Peyer's patch (tissue), 4 donors: ENCODE measurements at regions not wholly inside any gene's neighbourhood (a gene's known extent, or its start where the extent isn't known, plus 50 kb on each side); places are given as distances from the start of the nearest gene placed in this dataset.

Source experiments
- POLR2A ChIP-seq, 2 donors: fragments of 450-650 bp; IDR thresholded peaks; one replicate each; pipeline ENCODE4 v1.5.1; 2017; ENCODE audit warnings: antibody characterized with exemption in 2 of 2, mild to moderate bottlenecking in 2 of 2, moderate library complexity in 2 of 2
- TF ChIP-seq, protein P1 (sequence below), 6 experiments: fragments of 450-650 bp in 4 of 6; fragments of 200-600 bp in 2 of 6; sonication (generic) in 1 of 6; IDR thresholded peaks; one replicate each; pipeline ENCODE4 v1.5.1; 2017 to 2019; ENCODE audit warnings: antibody characterized with exemption in 6 of 6, mild to moderate bottlenecking in 3 of 6, moderate library complexity in 1 of 6

DNA sequence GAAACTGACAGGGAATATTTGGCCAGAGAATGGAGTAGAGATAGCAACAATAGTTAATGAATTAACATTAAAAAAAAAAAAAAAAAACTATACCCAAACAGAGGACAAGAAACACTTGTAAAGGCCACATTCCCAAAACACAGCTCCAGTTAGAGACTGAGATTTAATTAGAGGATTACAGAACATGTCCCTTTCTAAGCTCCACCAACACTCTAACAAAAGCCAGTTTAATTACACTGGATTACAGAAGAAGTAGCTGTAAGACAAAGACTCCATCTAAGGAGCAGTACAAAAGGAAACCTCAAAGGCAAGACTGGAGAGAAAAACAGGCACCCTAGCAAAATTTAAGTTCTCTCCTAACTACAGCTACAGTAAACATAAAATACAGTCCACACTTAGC, 1247.7 kb upstream of the AGA start:
- TF ChIP-seq, protein P1, sequence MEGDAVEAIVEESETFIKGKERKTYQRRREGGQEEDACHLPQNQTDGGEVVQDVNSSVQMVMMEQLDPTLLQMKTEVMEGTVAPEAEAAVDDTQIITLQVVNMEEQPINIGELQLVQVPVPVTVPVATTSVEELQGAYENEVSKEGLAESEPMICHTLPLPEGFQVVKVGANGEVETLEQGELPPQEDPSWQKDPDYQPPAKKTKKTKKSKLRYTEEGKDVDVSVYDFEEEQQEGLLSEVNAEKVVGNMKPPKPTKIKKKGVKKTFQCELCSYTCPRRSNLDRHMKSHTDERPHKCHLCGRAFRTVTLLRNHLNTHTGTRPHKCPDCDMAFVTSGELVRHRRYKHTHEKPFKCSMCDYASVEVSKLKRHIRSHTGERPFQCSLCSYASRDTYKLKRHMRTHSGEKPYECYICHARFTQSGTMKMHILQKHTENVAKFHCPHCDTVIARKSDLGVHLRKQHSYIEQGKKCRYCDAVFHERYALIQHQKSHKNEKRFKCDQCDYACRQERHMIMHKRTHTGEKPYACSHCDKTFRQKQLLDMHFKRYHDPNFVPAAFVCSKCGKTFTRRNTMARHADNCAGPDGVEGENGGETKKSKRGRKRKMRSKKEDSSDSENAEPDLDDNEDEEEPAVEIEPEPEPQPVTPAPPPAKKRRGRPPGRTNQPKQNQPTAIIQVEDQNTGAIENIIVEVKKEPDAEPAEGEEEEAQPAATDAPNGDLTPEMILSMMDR (IDR thresholded peaks at IDR 0.05) = no peak
- no peak for TF ChIP-seq POLR2A (IDR thresholded peaks at IDR 0.05)
